ENCODE measurements at regions not wholly inside any gene's neighbourhood (a gene's known extent, or its start where the extent isn't known, plus 50 kb on each side); places are given as distances from the start of the nearest gene placed in this dataset.

DNA sequence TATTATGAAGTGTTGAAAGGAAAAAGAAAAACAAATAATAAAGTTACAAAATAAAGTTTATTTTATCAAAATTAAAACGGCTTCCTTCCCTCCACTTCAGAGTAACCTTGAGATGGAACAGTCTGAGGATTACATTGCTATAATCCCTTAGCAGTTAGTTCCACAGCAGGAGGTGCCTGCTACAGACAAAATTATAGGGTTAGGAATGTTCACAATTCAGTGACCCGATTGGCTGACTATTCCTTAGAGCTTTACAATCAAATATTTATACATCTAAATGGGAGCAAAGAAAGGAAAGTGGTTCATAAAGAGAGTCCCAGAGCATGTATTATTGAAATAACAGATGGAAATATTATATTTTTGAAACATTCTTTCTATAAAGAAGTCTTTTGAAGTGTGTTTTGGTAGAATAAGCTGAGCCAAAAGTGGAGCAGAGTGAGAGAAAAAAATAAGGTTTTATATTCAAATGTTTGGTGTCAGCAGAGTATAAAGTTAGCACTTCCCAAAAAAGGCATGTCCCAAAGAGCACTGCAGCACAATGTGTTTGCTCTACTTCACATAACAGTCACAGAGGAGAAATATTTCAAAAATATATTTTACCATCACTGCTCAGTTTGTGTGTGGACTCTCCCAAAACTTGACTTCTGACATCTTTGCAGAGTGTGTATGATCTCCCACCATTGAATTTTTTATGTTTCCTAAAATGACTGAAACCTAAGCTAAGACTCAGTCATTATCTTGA, 71.4 kb upstream of the GORAB start:
- no peak for DNase-seq (ENCODE audit: low spot score)

DNA sequence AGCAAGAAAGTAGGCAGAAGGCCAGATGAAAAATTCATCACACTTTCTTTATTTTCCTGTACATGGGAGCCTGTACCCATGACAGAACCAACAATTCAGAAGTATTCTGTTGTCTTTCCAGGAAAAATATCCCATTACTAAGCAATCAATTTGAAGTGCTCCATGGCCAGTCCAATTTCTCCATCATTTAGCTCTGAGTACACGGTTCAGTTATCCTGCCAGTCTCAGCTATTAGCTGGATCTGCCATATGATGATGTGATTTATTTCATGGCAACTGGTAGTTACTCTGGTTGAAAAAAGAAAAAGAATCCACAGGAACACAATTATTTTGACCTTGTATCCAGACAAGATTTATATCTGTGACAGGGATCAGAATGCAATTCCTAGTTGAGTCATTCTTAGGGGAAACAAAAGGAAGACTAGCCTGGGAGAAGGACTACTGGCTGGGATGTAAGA, 70.6 kb upstream of the GORAB start:
- no peak for DNase-seq (ENCODE audit: low spot score)

DNA sequence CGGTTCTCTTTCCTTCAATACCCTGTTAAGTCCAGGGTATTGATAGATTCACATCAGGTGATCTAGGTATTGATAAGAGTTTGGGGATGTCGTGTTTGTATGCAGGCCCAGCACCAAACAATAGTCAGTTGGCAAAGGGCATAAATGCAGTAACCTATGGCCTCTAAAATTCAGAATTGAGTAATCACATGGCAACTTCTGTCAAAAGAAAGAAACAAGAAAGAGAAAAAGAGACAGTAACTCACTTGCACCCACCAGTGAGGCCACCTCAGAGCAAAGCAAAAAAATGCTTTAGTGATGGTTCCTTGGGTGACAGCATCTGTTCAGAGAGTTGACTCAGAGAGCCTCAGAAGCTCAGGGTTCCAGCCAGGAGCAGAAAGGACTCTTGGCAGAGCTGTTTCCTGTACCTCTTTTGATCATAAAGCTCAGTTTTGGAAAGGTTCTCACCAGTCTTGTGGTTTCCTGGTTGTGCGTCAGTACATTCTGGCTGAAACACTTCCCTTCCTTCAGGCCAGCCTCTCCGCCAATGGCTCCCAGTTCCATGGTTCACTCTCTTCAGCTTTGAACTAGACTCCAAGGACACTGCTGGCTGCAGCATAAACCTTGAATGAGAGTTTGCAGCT, 70.1 kb upstream of the GORAB start:
- DNase-seq (ENCODE audit: low spot score) = no peak

DNA sequence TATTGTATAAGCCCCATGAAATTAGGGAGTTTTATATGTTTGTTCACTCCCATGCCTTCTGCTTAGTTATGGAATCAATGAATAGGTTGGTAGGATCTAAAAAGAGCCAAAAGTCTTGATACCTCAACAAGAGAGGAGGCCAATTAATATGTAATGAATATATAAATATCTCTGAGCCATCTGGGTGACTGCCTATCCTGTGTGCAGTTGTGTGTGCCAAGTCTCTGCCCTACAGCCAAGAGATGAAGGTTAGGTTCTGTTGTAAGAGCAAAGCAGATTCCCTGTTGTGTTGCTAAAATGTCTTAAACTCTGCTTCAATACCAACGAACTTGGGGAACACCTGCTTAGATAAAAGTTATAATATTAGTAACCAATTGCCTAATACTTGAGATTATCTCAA, 61.8 kb upstream of the GORAB start:
- no peak for DNase-seq (ENCODE audit: low spot score)

DNA sequence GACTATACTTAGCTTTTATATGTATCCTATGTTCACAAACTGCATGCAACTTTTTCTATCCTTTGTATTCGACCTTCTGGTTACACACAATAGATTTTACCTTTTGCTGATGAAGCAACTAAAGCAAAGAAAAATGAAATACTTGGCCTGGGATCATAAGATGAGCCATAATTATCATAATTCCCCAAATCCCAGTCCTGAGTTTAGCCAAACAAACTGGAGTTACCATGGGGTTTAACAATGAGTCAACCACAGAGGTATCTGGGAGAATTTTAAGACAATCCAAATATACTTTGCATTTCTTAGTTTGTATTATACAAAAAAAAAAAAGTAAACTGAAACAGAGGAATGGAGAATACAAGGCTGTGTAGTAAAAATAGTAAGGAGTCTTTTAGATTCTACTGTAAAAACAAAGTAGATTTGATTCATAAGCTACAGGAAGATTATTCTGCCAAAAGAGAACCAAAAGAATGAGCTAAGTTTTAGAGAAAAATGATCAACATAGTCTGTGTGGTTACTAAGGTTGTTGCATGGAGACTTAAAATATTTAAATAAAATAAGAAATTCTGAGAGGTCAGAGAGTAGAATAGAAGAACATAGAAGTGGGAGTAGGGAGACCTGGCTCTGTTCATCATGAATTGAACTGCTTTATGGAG, 60.4 kb upstream of the GORAB start:
- DNase-seq (ENCODE audit: low spot score) = no peak

DNA sequence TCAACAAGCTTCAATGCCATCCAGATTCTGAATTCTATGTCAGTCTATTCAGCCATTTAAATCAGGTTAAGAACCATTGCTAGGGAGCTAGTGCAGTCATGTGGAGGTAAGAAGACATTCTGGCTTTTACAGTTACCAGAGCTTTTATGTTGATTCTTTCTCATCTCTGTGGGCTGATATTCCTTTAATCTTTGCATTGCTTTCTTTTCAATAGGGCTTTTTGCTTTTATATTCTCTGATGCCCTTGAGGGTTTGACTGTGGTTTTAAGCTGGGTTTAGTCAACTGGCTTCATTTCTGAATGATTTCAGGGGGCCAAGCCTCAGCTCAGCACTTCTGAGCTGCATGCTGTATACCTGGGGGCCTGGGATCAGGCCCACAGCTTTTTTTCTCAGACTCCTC, 51.0 kb upstream of the GORAB start:
- no peak for DNase-seq (ENCODE audit: low spot score)
